ENCODE measurements at regions not wholly inside any gene's neighbourhood (a gene's known extent, or its start where the extent isn't known, plus 50 kb on each side); places are given as distances from the start of the nearest gene placed in this dataset.

DNA sequence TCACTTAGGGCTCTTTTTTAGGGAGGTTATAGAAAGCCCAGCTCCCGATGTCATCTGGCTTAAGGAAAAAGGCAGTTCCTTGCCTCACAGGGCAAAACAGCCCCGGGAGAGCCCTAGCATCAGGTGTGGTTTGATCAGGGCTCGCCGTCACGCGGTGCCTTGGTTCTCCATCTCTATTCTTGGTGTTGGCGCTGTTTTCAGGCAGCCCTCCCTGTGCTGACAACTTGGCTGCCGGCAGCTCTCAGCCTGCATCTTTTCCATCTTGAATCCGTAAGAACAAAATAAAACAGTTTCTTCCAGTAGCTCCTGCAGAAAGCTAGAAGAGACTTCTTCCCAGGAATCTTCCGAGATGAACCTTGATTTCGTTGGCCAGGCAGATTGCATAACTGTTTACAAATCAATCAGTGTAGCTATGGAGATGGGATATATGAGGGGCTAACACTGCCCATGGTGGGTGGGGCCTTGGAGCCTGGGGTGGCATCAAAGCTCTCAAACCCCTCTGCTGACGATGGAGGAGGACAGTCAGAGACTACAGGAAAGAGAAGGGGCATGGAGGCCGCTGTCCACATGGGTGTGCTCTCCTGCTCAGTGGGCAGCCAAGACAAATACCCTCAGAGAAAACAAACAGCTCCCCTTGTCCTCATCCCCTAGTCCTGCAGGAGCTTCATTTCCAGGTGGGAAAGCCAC is 370.7 kb upstream of the C1orf174 start:
- no peak for DNase-seq (ENCODE audit: extremely low read depth in 1 of 11, low read depth in 9 of 11, low spot score in 4 of 11)

- no peak for DNase-seq (ENCODE audit: extremely low read depth in 1 of 11, low read depth in 9 of 11, low spot score in 4 of 11)
Measured at GRCh38 chr1:4271338-4271998, 371.4 kb upstream of the C1orf174 start.

- no peak for DNase-seq (ENCODE audit: extremely low read depth in 1 of 11, low read depth in 9 of 11, low spot score in 4 of 11)
Measured at GRCh38 chr1:4272568-4272967, 372.5 kb upstream of the C1orf174 start.

GRCh38 chr1:4273243-4273642 is 373.2 kb upstream of the C1orf174 start:
- DNase-seq (ENCODE audit: extremely low read depth in 1 of 11, low read depth in 9 of 11, low spot score in 4 of 11): no peak

- DNase-seq (ENCODE audit: extremely low read depth in 1 of 11, low read depth in 9 of 11, low spot score in 4 of 11): no peak
Measured at GRCh38 chr1:4273747-4274146, 373.7 kb upstream of the C1orf174 start.

GRCh38 chr1:4275083-4275482 is 375.0 kb upstream of the C1orf174 start:
- DNase-seq (ENCODE audit: extremely low read depth in 1 of 11, low read depth in 9 of 11, low spot score in 4 of 11): no peak

DNA sequence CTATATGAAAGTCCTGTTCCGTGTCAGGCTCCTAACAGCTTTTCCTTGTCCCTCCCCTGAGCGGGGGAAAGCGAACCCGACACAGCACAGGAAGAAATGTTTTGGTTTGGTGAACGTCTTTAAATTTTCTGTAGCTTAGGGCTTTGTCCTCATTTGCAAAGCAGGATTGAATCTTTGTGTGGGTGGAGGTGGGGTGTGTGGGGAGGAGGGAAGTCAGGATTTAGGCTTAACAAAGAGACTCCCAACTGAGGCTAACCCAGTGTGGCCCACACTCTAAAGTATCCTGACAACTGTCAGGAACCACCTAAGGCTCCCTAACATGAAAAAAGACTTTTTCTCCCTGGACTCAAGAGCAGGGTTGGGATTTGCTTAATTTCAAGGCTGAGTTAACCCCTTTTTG is 376.2 kb upstream of the C1orf174 start:
- no peak for DNase-seq (ENCODE audit: extremely low read depth in 1 of 11, low read depth in 9 of 11, low spot score in 4 of 11)

DNA sequence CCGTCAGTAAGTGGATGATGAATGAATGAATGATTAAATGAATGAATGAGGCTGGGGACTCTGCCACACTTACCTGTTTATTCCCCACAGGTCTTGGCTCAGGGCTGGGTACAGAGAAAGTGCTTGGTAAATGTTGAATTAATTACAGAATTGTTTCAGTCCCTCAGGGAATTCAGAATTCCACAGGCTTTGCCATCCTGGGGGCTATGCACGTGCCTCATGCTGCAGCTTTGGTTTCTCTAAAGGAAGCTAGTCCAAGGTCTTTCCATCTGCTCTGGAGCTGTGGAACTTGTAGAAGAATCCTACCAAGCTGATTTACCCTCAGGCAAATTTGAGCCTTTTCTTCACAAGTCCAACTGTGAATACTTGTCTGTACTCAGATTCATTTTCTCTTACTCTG is 376.8 kb upstream of the AJAP1 start:
- DNase-seq (ENCODE audit: extremely low read depth in 1 of 11, low read depth in 9 of 11, low spot score in 4 of 11): no peak

- no peak for DNase-seq (ENCODE audit: extremely low read depth in 1 of 11, low read depth in 9 of 11, low spot score in 4 of 11)
Measured at GRCh38 chr1:4284976-4285375, 369.4 kb upstream of the AJAP1 start.

GRCh38 chr1:4292861-4293260 is 361.5 kb upstream of the AJAP1 start:
- DNase-seq (ENCODE audit: extremely low read depth in 1 of 11, low read depth in 9 of 11, low spot score in 4 of 11): no peak

DNA sequence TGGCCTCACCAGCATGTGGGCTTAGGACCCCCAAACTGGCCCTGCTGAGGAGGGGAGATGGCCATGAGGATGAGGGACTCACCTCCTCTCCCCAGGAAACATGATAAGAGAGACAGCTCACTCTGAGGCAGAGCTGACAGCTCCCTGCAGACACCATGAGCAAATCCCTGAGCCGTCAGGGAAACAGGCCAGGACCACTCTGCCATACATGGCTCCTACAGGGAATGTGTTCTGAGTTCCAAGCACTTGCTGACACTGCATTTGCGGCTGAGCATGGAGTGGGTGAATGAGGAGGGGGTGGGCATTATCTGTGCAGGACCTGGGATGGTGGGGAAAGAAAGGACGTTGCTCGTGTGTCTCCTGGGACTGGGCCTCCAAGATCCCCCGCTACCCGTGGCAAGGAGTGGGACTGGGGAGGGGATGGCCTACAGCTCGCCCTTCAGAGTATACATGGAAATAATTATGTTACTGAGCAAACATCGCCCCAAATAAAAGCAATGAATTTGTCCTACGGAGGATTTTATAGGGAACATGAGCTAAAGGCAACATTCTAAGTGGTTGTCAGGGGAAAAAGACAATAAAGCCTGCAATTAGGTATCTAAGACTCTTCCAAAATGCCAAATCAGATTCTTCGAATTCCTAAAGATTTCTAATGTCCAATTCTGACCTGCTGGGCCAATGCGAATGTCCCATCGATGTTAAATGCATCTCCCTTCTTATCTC is 355.9 kb upstream of the AJAP1 start:
- no peak for DNase-seq (ENCODE audit: extremely low read depth in 1 of 11, low read depth in 9 of 11, low spot score in 4 of 11)

DNA sequence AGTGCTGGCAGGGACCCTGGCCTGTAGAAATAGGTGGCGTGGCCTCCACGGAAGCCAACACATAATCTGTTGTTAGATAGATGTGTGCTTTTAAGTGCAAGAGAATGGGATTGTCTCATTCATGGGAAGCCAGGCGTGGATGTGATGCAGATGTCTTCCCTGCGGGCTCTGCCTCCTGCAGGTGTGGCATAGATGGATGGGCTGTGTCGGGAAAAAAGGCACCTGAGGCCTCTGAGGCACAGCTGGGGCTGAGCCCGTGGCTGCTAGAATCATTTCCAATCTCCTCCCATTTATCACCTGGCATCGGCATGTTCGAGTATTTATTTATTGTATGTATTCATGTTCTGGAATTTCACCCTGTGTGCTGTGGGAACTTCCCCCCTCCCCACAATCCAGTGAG is 353.4 kb upstream of the AJAP1 start:
- no peak for DNase-seq (ENCODE audit: extremely low read depth in 1 of 11, low read depth in 9 of 11, low spot score in 4 of 11)

DNA sequence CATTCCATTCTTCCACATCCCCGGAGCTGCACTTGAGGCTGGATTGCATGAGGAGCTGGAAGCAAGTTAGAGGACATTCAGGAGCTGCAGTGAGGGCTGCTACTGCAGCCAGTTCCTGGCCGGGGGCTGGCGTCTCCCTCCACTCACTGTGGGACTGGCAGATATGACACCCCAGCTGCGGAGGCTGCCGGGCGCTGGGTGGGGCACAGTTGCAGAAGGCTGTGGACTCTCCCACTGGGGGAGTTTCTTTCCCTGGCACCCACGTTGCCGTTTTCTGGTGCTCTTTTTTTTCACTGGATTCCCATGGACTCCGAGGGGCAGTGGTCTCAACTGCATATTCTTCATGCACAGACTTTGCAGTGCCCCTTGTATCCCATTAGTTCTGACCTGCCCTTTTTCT is 351.1 kb upstream of the AJAP1 start:
- no peak for DNase-seq (ENCODE audit: extremely low read depth in 1 of 11, low read depth in 9 of 11, low spot score in 4 of 11)

GRCh38 chr1:4305526-4306301 is 348.7 kb upstream of the AJAP1 start:
- DNase-seq (ENCODE audit: extremely low read depth in 1 of 11, low read depth in 9 of 11, low spot score in 4 of 11): no peak

DNA sequence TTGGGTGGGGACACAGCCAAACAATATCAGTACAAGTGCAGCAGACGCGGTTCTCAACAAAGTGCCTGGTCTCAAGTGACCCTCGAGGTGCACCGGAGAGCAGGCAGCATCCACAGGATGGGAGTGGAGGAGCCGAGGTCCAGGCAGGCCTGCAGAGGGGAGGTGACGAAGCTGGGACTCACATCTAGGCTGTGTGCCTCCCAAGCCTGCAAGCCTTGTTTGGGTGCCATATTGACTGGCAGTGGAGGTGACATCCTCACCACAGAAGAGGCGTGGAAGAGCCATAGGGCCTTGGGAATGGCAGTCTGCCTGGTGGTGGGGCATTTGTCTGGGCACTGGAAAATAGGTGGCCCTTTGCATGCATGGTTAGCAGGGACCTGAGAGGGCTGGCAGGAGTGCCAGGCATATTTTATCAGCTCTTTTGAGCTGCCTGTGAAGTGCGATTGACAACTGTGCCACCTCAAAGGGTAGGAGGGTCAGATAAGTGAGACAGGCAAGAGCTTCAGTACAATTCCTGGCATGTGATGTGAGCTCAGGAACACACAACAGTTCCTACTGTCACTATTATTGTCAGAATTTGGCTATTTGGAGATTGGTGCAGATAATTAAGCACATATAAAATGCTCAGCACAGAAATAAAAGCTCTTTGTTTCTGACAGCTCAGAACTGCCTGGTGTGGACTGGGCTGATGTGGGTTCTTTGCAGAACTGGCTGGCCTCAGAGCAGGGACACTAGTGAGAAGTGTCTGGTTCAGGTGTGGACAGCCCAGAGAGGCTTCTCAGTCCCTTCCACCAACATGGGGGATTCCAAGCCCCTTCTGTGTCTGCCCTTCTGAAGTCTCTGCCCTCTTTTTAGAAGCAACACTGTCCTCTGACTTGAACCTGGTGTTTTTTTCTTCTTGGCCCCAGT is 347.6 kb upstream of the AJAP1 start:
- no peak for DNase-seq (ENCODE audit: extremely low read depth in 1 of 11, low read depth in 9 of 11, low spot score in 4 of 11)

DNA sequence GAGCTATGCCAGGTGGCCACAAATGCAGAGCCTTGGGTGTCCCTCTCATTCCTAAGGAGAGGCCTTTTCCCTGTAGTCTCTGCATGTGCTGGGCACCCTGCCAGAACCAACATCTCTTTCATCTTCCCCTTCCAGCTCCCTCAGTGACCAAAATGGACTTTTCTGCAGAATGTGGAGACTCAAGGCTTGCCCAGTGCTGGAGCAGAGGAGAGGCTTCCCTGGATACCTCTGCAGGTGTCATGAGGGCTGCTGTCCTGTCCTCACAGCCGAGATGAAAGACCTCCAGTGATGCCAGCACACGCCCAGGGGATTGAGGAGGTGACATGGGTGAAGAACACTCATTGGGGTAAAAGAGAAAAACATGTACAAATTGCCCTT is 347.0 kb upstream of the AJAP1 start:
- no peak for DNase-seq (ENCODE audit: extremely low read depth in 1 of 11, low read depth in 9 of 11, low spot score in 4 of 11)

DNA sequence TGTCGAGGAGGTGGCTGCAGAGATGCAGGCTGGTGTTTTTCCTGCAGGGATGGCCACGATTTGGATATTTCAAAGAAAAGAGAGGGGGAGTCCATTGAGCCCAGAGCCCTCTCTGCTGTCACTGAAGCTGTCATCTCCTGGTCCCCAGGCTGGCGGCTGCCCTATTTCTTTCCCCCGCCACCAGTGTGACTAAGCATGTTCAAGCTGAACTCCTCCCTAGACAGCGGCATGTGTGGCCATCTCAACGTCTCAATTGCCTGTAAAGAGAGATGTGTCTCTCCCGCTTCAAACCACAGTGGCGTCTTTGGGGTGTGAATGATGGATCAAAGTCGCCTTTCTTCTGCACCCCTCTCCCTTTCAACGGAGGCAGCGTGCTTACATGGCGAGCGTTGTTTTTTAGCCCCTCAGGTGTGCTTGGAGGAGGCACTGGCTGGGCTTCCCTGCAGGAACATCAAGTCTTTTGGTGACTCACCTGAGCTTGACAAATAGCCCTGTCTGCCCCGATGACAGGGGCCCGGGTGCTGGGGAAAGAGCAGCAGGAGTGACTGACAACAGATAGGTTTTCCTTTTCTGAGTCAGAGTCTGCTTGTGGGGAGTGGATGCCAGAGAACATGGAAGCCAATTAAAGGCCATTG is 346.4 kb upstream of the AJAP1 start:
- no peak for DNase-seq (ENCODE audit: extremely low read depth in 1 of 11, low read depth in 9 of 11, low spot score in 4 of 11)

GRCh38 chr1:4308806-4309205 is 345.6 kb upstream of the AJAP1 start:
- no peak for DNase-seq (ENCODE audit: extremely low read depth in 1 of 11, low read depth in 9 of 11, low spot score in 4 of 11)
